ENCODE measurements at regions not wholly inside any gene's neighbourhood (a gene's known extent, or its start where the extent isn't known, plus 50 kb on each side); places are given as distances from the start of the nearest gene placed in this dataset.

DNA sequence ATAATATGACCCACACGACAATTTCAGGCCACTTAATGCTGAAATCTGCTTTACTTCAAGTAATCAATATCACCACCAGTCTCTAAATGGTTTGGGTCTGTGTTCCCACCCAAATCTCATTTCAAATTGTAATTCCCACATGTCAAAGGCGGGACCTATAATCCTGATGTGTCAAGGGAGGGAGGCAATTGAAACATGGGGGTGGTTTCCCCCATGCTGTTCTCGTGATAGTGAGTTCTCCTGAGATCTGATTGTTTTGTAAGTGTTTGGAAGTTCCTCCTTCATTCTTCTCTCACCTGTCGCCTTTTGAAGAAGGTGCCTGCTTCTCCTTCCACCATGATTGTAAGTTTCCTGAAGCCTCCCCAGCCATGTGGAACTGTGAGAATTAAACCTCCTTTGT is 178.4 kb downstream of the CRPPA start:
- intact Hi-C loops (cut with DNase I) = no loop called here
- no peak overlapping the region for H3K4me3 ChIP-seq
- no peaks in the 10 kb centered on the region for H3K9me3 ChIP-seq
- H3K4me1 ChIP-seq (replicated peaks) = no peaks in the 10 kb centered on the region
- H3K27me3 ChIP-seq (replicated peaks; ENCODE audit: insufficient read depth) = no peaks in the 10 kb centered on the region
- H3K27ac ChIP-seq = no peak overlapping the region
- H3K36me3 ChIP-seq = no peaks in the 10 kb centered on the region
- no peak for DNase-seq (ENCODE audit: low spot score)
- 94% methylated on average over 4 of the region's 4 CpGs for WGBS
- TF ChIP-seq POLR2AphosphoS5 (IDR thresholded peaks at IDR 0.05) (no peak), POLR2A (IDR thresholded peaks at IDR 0.05) (no peak)
- TF ChIP-seq, protein P1, sequence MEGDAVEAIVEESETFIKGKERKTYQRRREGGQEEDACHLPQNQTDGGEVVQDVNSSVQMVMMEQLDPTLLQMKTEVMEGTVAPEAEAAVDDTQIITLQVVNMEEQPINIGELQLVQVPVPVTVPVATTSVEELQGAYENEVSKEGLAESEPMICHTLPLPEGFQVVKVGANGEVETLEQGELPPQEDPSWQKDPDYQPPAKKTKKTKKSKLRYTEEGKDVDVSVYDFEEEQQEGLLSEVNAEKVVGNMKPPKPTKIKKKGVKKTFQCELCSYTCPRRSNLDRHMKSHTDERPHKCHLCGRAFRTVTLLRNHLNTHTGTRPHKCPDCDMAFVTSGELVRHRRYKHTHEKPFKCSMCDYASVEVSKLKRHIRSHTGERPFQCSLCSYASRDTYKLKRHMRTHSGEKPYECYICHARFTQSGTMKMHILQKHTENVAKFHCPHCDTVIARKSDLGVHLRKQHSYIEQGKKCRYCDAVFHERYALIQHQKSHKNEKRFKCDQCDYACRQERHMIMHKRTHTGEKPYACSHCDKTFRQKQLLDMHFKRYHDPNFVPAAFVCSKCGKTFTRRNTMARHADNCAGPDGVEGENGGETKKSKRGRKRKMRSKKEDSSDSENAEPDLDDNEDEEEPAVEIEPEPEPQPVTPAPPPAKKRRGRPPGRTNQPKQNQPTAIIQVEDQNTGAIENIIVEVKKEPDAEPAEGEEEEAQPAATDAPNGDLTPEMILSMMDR (IDR thresholded peaks at IDR 0.05) = no peak

DNA sequence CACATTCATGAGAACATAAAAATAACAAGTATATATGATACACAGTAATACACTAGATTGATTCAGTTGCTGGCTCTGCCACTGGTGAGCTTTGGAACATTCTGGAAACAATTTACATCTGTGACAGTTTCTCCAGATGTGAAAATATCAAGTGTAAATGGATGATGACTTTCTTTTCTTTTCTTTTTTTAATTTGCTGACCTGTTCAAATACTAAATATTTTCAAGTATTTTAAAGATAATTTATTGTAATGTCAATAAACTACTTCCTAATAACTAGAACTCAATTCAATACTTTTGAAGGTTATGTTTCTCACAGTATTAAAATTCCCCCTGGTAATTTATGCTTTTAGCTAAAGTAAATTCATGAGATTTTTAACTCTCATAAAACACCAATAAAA is 180.3 kb downstream of the CRPPA start:
- no peak for TF ChIP-seq POLR2A (IDR thresholded peaks at IDR 0.05)
- TF ChIP-seq, protein P1 (IDR thresholded peaks at IDR 0.05) = no peak
- TF ChIP-seq POLR2AphosphoS5 (IDR thresholded peaks at IDR 0.05) = no peak
- no peaks in the 10 kb centered on the region for H3K27me3 ChIP-seq (replicated peaks; ENCODE audit: insufficient read depth)
- H3K4me3 ChIP-seq = no peak overlapping the region
- intact Hi-C loops (cut with DNase I) = no loop called here
- H3K36me3 ChIP-seq = no peaks in the 10 kb centered on the region
- H3K4me1 ChIP-seq (replicated peaks) = no peaks in the 10 kb centered on the region
- H3K9me3 ChIP-seq = no peaks in the 10 kb centered on the region
- H3K27ac ChIP-seq = no peak overlapping the region
- no peak for DNase-seq (ENCODE audit: low spot score)

DNA sequence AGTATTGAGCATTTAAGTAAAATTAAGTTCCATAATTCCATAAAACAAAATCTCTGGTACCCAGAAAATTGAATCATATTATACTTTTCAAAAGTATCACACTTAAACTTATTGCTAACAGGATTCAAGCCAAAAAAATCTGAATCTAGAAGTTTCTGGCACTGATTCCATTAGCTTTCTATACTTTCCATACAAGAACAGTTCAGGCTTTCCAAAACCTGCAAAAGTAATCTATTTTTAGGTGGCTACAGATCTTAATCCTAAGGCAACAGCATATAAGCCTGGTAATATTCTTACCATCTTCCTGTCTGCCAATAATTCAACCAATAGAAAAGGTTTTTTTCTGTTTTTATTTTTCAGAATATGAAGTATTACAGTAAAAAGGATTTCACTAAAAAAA is 185.0 kb downstream of the CRPPA start:
- H3K4me1 ChIP-seq (replicated peaks) = no peaks in the 10 kb centered on the region
- TF ChIP-seq, protein P1 (IDR thresholded peaks at IDR 0.05) = no peak
- TF ChIP-seq POLR2A (IDR thresholded peaks at IDR 0.05) (no peak), POLR2AphosphoS5 (IDR thresholded peaks at IDR 0.05) (no peak)
- DNase-seq (ENCODE audit: low spot score) = no peak
- no peaks in the 10 kb centered on the region for H3K27me3 ChIP-seq (replicated peaks; ENCODE audit: insufficient read depth)
- H3K4me3 ChIP-seq = no peak overlapping the region
- H3K9me3 ChIP-seq = no peaks in the 10 kb centered on the region
- H3K36me3 ChIP-seq = no peaks in the 10 kb centered on the region
- intact Hi-C loops (cut with DNase I) = no loop called here
- no peak overlapping the region for H3K27ac ChIP-seq

DNA sequence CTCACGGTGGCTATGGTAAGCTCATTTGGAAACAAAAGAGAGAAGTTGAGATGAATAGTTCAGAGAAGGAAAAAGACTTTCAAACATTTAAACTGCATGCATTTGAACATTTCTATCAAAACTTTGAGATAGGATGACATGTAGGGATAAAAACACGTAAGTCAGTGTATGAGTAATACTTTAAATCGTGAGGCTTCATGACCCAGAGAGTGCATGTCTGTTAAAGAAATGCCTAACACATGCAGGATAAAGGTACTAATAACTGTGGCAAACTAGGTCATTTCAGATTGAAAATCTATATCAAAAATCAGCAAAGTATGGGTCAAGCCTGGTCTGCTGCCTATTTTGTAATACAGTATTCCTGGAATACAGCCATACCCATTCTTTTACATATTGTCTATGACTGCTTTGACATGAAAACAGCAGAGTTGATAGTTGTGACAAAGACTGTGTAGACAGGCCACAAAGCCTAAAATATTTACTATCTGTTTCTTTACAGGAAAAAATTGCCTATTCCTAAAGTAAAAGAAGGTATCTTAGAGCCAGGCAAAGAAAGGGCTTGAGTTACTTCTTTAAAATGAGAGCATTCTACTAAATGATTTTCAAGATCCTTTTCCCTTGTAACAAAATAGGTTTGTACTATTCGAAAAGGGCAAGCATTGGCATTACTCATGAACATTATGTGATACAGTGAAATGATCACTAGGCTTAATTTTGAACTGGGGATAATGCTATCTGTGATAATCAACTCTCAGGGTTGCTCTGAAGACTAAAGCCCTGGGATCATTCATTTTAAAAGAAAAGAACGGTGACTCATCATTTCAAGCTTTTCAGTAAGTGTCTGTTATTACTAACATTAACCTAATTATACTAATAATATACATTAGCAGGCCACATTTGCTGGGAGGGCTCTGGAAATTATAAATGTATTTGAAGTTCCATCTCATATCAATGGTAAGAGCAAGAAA is 185.9 kb downstream of the CRPPA start:
- Histone ChIP-seq H3K27ac (no peak overlapping the region), H3K36me3 (no peaks in the 10 kb centered on the region), H3K27me3 (replicated peaks; ENCODE audit: insufficient read depth) (no peaks in the 10 kb centered on the region), H3K4me3 (no peak overlapping the region), H3K4me1 (replicated peaks) (no peaks in the 10 kb centered on the region), H3K9me3 (no peaks in the 10 kb centered on the region)
- TF ChIP-seq POLR2AphosphoS5 (IDR thresholded peaks at IDR 0.05) = no peak
- no peak for TF ChIP-seq POLR2A (IDR thresholded peaks at IDR 0.05)
- TF ChIP-seq, protein P1 (IDR thresholded peaks at IDR 0.05) = no peak
- intact Hi-C loops (cut with DNase I) = no loop called here
- 91% methylated on average over 5 of the region's 5 CpGs for WGBS
- DNase-seq (ENCODE audit: low spot score) = no peak

Data from prostate gland (tissue), 2 donors.